ENCODE measurements at regions not wholly inside any gene's neighbourhood (a gene's known extent, or its start where the extent isn't known, plus 50 kb on each side); places are given as distances from the start of the nearest gene placed in this dataset.

- H3K4me1 ChIP-seq (ENCODE audit: control insufficient read depth in 5 of 5, insufficient read depth in 5 of 5, low read length in 5 of 5), result peaks cover 0 to 5% (median 3%) of the 10 kb centered on the region in 5 donors
- DNase-seq (peak in 1 of 3 donors; percentile 19), ATAC-seq (ENCODE audit: insufficient read depth, low FRiP score) (no peak)
- no peak overlapping the region for H3K4me3 ChIP-seq
- H3K27ac ChIP-seq (ENCODE audit: low read depth in 1 of 2, low read length in 1 of 2), result no peak overlapping the region
- H3K36me3 ChIP-seq (ENCODE audit: control insufficient read depth in 4 of 4, insufficient read depth in 4 of 4, low read length in 4 of 4), result no peaks in the 10 kb centered on the region
- no peaks in the 10 kb centered on the region for H3K27me3 ChIP-seq (ENCODE audit: control insufficient read depth in 3 of 3, insufficient read depth in 3 of 3, low read length in 2 of 3)
- WGBS, 2 donors, result 47 to 64% methylated on average over 1 of the region's 1 CpG
- no peak overlapping the region for H3K9ac ChIP-seq (ENCODE audit: insufficient read depth in 1 of 2, low read length in 2 of 2)
- TF ChIP-seq CTCF (IDR thresholded peaks at IDR 0.05; ENCODE audit: control extremely low read depth, extremely low read depth), result no peak
- H3K9me3 ChIP-seq (ENCODE audit: control insufficient read depth in 4 of 4, insufficient read depth in 3 of 4, low read length in 3 of 4), result no peaks in the 10 kb centered on the region
Measured at GRCh38 chr2:220833446-220833845, 738.7 kb downstream of the EPHA4 start.

- Histone ChIP-seq H3K27me3 (ENCODE audit: control insufficient read depth in 3 of 3, insufficient read depth in 3 of 3, low read length in 2 of 3) (no peaks in the 10 kb centered on the region), H3K9ac (ENCODE audit: insufficient read depth in 1 of 2, low read length in 2 of 2) (no peak overlapping the region), H3K4me3 (no peak overlapping the region), H3K9me3 (ENCODE audit: control insufficient read depth in 4 of 4, insufficient read depth in 3 of 4, low read length in 3 of 4) (no peaks in the 10 kb centered on the region), H3K4me1 (ENCODE audit: control insufficient read depth in 5 of 5, insufficient read depth in 5 of 5, low read length in 5 of 5) (peaks cover 0 to 5% (median 3%) of the 10 kb centered on the region in 5 donors), H3K36me3 (ENCODE audit: control insufficient read depth in 4 of 4, insufficient read depth in 4 of 4, low read length in 4 of 4) (no peaks in the 10 kb centered on the region), H3K27ac (ENCODE audit: low read depth in 1 of 2, low read length in 1 of 2) (no peak overlapping the region)
- DNase-seq (no peak), ATAC-seq (ENCODE audit: insufficient read depth, low FRiP score) (no peak)
- 64 to 71% methylated on average over 5 of the region's 5 CpGs for WGBS, 2 donors
- no peak for TF ChIP-seq CTCF (IDR thresholded peaks at IDR 0.05; ENCODE audit: control extremely low read depth, extremely low read depth)
Measured at GRCh38 chr2:220835583-220835982, 736.5 kb downstream of the EPHA4 start.

DNA sequence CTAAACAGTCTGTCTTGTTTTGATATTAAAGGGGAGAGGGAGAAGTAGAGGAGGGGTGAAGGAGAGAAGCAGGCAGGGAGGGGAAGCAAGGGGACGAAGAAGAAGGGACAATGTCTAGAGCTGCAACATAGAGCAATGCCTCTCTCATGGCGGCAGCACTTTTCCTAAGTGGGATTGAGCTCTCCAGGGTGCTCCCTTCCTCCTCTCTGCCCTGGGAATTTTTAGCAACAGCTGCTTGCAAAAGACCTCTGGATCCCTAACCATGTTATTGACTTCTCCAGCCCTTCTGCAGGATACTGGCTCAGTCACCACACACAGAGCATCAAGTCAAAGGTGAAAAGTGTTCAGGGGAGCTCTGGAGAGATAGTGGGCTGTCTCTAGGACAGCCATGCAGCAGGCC, 734.9 kb downstream of the EPHA4 start:
- Histone ChIP-seq H3K9ac (ENCODE audit: insufficient read depth in 1 of 2, low read length in 2 of 2) (no peak overlapping the region), H3K36me3 (ENCODE audit: control insufficient read depth in 4 of 4, insufficient read depth in 4 of 4, low read length in 4 of 4) (no peaks in the 10 kb centered on the region), H3K9me3 (ENCODE audit: control insufficient read depth in 4 of 4, insufficient read depth in 3 of 4, low read length in 3 of 4) (no peaks in the 10 kb centered on the region), H3K27ac (ENCODE audit: low read depth in 1 of 2, low read length in 1 of 2) (no peak overlapping the region), H3K4me3 (no peak overlapping the region), H3K4me1 (ENCODE audit: control insufficient read depth in 5 of 5, insufficient read depth in 5 of 5, low read length in 5 of 5) (peaks cover 0 to 5% (median 3%) of the 10 kb centered on the region in 5 donors), H3K27me3 (ENCODE audit: control insufficient read depth in 3 of 3, insufficient read depth in 3 of 3, low read length in 2 of 3) (no peaks in the 10 kb centered on the region)
- WGBS, 2 donors, result 64 to 76% methylated on average over 2 of the region's 2 CpGs
- TF ChIP-seq CTCF (IDR thresholded peaks at IDR 0.05; ENCODE audit: control extremely low read depth, extremely low read depth), result no peak
- ATAC-seq (ENCODE audit: insufficient read depth, low FRiP score), result no peak
- DNase-seq, result peak in 2 of 3 donors; percentile 12 to 31

All from lung (tissue), 11 donors.